ENCODE measurements at regions not wholly inside any gene's neighbourhood (a gene's known extent, or its start where the extent isn't known, plus 50 kb on each side); places are given as distances from the start of the nearest gene placed in this dataset.

DNA sequence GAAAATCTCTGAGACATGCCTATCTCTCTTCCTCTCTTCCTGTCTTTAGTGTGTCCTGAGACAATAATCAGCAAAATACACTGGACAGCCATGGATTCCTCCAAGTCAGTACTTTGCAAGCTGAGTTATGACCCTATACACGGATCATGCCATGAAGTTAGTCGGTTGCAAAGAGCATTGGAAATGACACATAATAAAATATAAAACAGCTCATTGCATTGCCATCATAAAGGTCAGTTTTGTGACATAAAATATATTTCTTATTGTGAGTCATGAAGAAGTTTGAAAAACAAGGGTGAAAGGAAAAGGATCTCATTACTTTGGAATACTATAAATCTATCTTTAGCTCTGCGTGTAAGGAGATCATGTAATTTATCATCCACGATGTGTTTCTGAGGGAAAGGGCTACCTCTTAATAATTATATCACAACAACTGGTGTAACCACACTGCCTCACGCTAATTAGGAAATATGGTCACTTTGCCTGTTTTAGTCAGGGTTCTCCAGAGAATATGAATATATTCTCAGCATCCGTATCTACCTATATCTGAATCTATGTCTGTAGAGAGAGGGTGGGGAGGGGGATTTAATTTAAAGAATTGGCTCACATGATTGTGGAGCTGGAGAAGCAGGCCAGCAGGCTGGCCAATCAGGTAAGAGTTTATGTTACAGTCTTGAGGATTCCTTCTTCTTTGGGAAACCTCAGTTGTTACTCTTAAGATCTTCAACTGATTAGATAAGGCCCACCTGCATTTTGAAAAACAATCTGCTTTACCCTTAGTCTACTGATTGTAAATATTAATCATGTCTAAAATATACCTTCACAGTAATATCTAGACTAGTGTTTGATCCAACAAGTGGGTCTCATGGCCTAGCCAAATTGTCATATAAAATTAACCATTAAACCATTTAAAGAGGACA, 198.8 kb downstream of the FAT3 start:
- no peak overlapping the region for H3K27ac ChIP-seq
- no peak overlapping the region for H3K4me3 ChIP-seq
- ATAC-seq (no peak), DNase-seq (no peak)
- TF ChIP-seq, protein P1, sequence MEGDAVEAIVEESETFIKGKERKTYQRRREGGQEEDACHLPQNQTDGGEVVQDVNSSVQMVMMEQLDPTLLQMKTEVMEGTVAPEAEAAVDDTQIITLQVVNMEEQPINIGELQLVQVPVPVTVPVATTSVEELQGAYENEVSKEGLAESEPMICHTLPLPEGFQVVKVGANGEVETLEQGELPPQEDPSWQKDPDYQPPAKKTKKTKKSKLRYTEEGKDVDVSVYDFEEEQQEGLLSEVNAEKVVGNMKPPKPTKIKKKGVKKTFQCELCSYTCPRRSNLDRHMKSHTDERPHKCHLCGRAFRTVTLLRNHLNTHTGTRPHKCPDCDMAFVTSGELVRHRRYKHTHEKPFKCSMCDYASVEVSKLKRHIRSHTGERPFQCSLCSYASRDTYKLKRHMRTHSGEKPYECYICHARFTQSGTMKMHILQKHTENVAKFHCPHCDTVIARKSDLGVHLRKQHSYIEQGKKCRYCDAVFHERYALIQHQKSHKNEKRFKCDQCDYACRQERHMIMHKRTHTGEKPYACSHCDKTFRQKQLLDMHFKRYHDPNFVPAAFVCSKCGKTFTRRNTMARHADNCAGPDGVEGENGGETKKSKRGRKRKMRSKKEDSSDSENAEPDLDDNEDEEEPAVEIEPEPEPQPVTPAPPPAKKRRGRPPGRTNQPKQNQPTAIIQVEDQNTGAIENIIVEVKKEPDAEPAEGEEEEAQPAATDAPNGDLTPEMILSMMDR (IDR thresholded peaks at IDR 0.05): no peak
- no peak for TF ChIP-seq POLR2A (IDR thresholded peaks at IDR 0.05)
- H3K9me3 ChIP-seq: peaks cover 0 to 6% (median 0%) of the 10 kb centered on the region in 12 donors
- no peaks in the 10 kb centered on the region for H3K27me3 ChIP-seq
- intact Hi-C loops (cut with DNase I): no loop called here
- no peaks in the 10 kb centered on the region for H3K4me1 ChIP-seq
- no peaks in the 10 kb centered on the region for H3K36me3 ChIP-seq
- WGBS, 4 donors: 87 to 91% (median 89%) methylated on average over 6 of the region's 6 CpGs

GRCh38 chr11:92424281-92424680, 199.7 kb downstream of the FAT3 start:
- Histone ChIP-seq H3K4me1 (no peaks in the 10 kb centered on the region), H3K27ac (no peak overlapping the region), H3K4me3 (no peak overlapping the region), H3K36me3 (no peaks in the 10 kb centered on the region), H3K27me3 (no peaks in the 10 kb centered on the region), H3K9me3 (peaks cover 0 to 12% (median 0%) of the 10 kb centered on the region in 12 donors)
- no peak for ATAC-seq
- no peak for TF ChIP-seq POLR2A (IDR thresholded peaks at IDR 0.05)
- TF ChIP-seq, protein P1 (IDR thresholded peaks at IDR 0.05): no peak
- intact Hi-C loops (cut with DNase I): no loop called here
- DNase-seq: no peak

DNA sequence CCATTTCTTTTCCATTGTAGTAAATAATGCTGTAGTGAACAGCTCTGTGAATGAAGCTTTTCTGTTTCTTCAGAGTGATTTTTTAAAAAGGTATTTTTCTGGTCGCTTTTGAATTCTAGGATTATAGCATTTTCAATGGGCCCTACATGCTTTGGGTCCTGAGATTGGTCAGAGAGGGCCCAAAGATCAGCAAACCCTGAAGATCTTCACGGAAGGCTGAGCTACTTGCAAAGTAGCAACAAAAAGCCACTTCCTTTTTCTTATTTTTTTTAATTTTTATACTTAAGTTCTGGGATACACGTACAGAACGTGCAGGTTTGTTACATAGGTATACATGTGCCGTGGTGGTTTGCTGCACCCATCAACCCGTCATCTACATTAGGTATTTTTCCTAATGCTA, 200.5 kb downstream of the FAT3 start:
- Histone ChIP-seq H3K36me3 (no peaks in the 10 kb centered on the region), H3K4me3 (no peak overlapping the region), H3K27me3 (no peaks in the 10 kb centered on the region), H3K27ac (no peak overlapping the region), H3K4me1 (no peaks in the 10 kb centered on the region), H3K9me3 (peaks cover 0 to 15% (median 0%) of the 10 kb centered on the region in 12 donors)
- DNase-seq: no peak
- ATAC-seq: no peak
- intact Hi-C loops (cut with DNase I): no loop called here
- 69 to 78% (median 72%) methylated on average over 6 of the region's 6 CpGs for WGBS, 4 donors
- TF ChIP-seq POLR2A (IDR thresholded peaks at IDR 0.05): no peak
- TF ChIP-seq, protein P1 (IDR thresholded peaks at IDR 0.05): no peak

DNA sequence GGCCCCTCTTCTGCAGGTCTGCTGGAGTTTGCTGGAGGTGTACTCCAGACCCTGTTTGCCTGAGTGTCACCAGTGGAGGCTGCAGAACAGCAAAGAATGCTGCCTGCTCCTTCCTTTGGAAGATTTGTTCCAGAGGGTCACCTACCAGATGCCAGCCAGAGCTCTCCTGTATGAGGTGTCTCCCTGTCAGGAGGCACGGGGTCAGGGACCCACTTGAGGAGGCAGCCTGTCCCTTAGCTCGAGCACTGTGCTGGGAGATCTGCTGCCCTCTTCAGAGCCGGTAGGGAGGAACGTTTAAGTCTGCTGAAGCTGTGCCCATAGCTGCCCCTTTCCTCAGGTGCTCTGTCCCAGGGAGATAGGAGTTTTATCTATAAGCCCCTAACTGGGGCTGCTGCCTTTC, 207.9 kb downstream of the FAT3 start:
- TF ChIP-seq POLR2A (IDR thresholded peaks at IDR 0.05): no peak
- TF ChIP-seq, protein P1 (IDR thresholded peaks at IDR 0.05): no peak
- Histone ChIP-seq H3K27me3 (no peaks in the 10 kb centered on the region), H3K9me3 (peaks cover 0 to 12% (median 0%) of the 10 kb centered on the region in 12 donors), H3K4me3 (no peak overlapping the region), H3K27ac (no peak overlapping the region), H3K36me3 (no peaks in the 10 kb centered on the region), H3K4me1 (no peaks in the 10 kb centered on the region)
- 43 to 70% (median 68%) methylated on average over 4 of the region's 4 CpGs for WGBS, 4 donors
- intact Hi-C loops (cut with DNase I): no loop called here
- DNase-seq: no peak
- ATAC-seq: no peak

Measured in heart left ventricle (tissue), 16 donors.